Stimulated activated CD4-positive, alpha-beta T cell treated with anti-CD3 and anti-CD28 coated beads, TNF-alpha, amount 100 ng/mL, for 4 hours (primary cell): ENCODE measurements at regions not wholly inside any gene's neighbourhood (a gene's known extent, or its start where the extent isn't known, plus 50 kb on each side); places are given as distances from the start of the nearest gene placed in this dataset.

ENCODE experiments used
- DNase-seq, 3 experiments: peaks; one replicate each; pipeline ENCODE4 v3.0.0-alpha.2; 2020; ENCODE audit warnings: low read depth in 3 of 3

GRCh38 chr7:70907259-70908247 lies 224.4 kb upstream of the GALNT17 start:
- DNase-seq: no peak

DNA sequence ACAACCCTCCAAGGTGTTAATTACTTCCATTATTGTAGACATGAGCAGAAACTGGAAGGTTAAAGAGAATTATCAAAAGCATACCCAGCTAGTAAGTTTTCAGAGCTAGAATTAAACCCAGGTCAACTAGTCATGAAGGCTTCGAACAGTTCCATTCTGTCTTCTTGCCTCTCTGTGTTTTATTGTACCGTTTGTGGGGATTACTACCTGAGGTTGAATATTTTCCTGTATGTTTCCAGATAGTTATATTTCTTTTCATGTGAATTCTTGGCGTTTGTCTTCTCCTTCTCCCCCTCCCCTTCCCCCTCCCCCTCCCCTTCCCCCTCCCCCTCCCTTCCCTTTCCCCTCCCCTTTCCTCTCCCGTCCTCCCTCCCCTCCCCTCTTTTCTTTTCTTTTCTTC lies 218.0 kb upstream of the GALNT17 start:
- no peak for DNase-seq

- no peak for DNase-seq
These were observed 216.9 kb upstream of the GALNT17 start for GRCh38 chr7:70915067-70915466.

- no peak for DNase-seq
These were observed 212.4 kb upstream of the GALNT17 start for GRCh38 chr7:70919481-70920073.

DNA sequence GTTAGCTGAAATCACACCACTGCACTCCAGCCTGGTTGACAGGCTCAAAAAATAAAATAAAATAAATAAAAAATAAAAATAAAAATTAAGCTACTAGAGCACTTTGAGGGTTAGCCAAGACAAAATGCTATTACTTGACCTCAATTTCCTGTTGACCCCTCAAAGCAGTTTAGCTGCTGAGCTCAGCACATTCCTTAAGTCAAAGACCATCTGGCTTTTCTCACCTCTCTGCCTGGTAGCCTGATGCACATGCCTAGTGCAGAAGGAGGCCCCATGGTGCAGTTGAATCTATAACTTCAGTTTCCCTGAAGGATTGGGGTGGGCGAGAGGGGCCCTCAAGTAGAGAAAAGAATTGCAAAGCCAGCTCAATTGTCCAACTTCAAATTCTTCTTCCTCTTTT lies 211.1 kb upstream of the GALNT17 start:
- DNase-seq: no peak

DNA sequence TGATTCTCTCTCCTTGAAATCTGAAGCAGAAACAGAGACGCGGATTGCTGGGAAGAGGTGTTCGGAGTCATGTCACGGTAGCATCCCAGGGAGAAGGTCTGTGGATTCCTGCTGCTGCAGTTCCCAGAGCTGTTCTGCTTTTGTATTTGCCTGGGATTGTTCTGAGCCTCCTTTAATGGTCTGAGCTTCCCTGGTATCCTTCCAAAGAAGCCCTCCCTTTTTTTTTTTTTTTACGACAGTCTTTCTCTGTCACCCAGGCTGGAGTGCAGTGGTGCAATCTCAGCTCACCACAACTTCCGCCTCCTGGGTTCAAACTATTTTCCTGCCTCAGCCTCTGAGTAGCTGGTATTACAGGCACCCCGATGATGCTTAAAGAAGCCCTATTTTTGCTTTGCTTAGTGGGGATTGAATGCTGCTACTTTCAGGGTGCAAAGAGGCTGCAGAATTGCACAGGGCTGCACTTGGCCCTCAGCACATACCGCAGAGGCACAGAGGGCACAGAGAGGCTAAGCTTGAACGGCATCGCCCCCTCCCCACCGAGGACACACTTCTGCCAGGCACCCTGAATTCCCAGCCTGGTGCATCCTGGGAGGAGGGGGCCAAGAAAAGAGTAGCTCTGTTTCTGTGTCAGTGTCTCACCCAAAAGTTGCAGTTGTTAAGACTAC lies 208.6 kb upstream of the GALNT17 start:
- no peak for DNase-seq

GRCh38 chr7:70925411-70926115 lies 206.4 kb upstream of the GALNT17 start:
- DNase-seq: no peak

GRCh38 chr7:70926666-70927065 lies 205.3 kb upstream of the GALNT17 start:
- no peak for DNase-seq

- DNase-seq: no peak
These were observed 196.6 kb upstream of the GALNT17 start for GRCh38 chr7:70935311-70935710.

DNA sequence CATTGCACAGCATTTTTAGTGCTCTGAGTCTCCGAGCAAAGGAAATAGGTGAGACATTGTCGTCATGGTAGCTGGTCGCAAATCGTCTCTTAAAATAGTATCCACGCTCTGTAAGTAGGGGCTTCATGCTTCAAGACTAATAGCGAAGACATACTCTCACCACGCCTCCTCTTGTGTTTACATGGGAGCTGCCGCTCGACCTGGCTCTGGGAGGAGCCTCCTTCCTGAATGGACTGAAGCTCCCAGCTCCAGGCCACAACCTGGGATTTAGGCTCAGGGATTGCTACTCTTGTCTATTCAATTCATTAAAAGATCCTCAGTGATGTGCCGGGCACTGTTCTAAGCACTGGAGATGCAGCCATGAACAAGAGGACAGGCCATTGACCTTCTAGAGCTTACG lies 196.1 kb upstream of the GALNT17 start:
- DNase-seq: no peak

DNA sequence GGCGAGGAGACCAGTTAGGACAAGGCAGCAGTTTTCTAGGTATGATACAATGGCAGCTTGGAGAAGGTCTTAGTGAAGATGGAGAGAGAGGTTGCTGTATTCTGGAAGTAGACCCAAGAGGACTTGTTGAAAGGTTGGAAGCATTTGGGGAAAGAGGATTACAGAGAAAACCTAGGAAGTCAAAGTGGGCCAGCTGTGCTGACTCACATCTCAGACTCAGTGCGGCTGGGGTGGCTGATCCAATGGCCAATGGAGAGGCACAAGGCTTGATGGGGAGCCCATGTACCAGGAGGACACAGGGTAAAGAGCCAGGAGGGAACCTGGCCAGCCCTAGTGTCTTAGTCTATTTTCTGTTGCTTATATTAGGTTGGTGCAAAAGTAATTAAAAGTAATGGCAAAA lies 194.5 kb upstream of the GALNT17 start:
- DNase-seq: no peak

GRCh38 chr7:70940597-70940996 lies 191.3 kb upstream of the GALNT17 start:
- no peak for DNase-seq

GRCh38 chr7:70942791-70943190 lies 189.2 kb upstream of the GALNT17 start:
- no peak for DNase-seq

DNA sequence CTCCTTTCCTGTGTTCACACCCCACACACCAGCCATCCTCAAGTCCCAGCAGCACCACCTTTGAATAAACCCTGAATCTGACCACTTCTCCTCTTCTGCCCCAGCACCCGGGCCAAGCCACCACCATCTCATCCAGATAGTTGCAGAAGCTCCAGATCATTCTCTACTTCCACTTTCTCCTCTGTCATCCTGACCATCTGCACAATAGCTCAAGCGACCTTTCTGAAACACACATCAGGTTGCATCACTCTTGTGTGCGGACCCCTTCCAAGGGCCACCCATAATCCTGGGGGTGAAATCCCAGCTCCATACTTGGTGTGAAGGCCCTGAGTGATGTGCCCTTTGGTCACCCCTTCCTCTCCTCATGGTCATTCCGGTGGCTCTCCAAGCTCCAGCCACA lies 187.4 kb upstream of the GALNT17 start:
- DNase-seq: no peak

- no peak for DNase-seq
These were observed 184.8 kb upstream of the GALNT17 start for GRCh38 chr7:70947181-70947580.

GRCh38 chr7:70949862-70950261 lies 182.1 kb upstream of the GALNT17 start:
- no peak for DNase-seq

DNA sequence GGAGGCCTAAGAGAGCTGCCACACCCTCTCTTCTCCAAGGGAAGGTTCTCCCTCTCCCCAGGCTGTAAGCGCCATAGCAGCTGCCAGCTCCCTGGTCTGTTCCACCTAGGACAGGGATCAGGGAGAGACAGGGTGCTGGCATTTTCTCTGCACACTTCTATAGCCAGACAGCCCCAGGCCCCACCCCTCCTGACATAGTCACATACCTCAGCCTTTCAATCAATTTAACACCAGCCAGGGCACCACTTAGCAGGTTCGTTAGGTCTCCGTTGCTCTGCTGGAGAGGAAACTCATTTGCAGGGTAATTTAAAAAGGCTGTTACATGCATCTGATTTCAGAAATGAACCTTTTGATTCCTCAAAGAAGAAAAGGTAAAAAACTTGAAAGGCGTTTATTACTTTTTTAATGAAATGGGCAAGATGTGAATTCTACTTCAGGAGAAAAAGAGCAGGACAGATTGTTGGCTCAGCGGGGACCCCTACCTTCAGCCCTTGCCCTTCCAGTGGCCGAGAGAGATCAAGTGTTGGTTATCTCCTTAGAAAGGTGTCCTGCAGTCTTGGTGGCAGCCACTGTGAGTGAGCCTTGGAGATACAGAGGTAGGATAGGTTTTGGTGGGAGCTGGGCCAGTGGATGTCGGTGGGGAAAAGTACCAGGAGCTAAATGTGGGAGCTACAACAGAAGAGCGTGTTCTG lies 180.5 kb upstream of the GALNT17 start:
- DNase-seq: no peak

DNA sequence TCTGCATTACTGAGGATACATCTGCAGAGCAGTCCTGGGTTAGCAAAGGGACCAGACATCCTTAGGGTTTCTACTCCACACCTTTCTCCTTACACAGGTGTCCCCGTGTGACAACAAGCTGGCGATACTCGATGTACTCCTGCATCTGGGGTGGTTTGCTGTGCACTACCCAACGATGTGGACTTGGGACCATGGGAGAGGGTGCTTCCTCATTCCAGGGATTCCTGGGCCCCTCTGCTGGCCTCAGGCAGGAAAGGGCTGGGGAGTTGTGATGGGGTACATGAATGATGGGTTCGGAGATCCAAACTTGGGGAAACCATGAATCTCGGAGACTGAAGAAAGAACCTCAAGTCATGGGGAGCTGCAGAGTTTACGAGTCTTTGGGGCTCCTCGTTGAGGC lies 179.6 kb upstream of the GALNT17 start:
- no peak for DNase-seq

DNA sequence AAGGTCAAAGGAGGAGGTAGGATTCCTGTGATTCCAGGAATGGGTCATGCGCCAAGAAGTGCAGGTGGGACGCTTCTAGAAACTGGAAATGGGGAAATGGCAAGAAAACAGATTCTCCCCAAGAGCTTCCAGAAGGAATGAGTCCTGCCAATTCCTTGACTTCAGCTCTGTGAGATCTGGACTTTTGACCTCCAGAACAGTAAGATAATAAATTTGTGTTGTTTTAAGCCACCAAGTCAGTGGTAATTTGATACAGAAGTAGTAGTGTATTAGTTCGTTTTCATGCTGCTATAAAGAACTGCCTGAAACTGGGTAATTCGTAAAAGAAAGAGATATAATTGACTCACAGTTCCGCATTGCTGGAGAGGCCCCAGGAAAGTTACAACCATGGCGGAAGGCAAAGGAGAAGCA lies 178.6 kb upstream of the GALNT17 start:
- no peak for DNase-seq

GRCh38 chr7:70953796-70954195 lies 178.1 kb upstream of the GALNT17 start:
- DNase-seq: no peak

DNA sequence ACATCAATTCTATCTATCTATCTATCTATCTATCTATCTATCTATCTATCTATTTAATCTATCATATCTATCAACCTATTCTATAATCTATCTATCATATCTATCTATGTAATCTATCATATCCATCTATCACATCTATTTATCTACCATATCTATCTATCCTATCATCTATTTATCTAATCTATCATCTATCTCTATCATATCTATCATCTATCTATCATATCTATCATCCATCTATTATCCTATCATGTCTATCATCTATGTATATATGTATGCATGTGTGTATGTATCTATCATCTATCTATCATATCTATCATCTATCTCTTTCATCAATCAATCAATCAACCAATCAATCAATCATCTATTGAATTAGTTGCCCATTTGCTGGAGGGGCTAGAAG lies 159.3 kb upstream of the GALNT17 start:
- no peak for DNase-seq
